Liver (tissue), 8 donors: ENCODE measurements at regions not wholly inside any gene's neighbourhood (a gene's known extent, or its start where the extent isn't known, plus 50 kb on each side); places are given as distances from the start of the nearest gene placed in this dataset.

Experiments
- DNase-seq: peaks from one replicate; pipeline ENCODE4 v3.0.0-alpha.2; 2017; ENCODE audit warnings: low spot score
- H3K27ac ChIP-seq, 2 donors: one replicate each; pipeline ENCODE4 v1.7.0; 2013; ENCODE audit warnings: inconsistent platforms in 2 of 2, low read length in 2 of 2, control low read depth in 1 of 2, low read depth in 1 of 2, mild to moderate bottlenecking in 1 of 2
- H3K27me3 ChIP-seq, 4 donors: one replicate each; pipeline versions ENCODE4 v1.6.1 to v1.7.0; 2013; ENCODE audit warnings: low read length in 3 of 4, inconsistent platforms in 1 of 4, mild to moderate bottlenecking in 1 of 4, moderate library complexity in 1 of 4; ENCODE audit not compliant: control insufficient read depth in 4 of 4, insufficient read depth in 4 of 4
- H3K36me3 ChIP-seq, 4 donors: one replicate each; pipeline versions ENCODE4 v1.6.1 to v1.7.0; 2013; ENCODE audit warnings: low read length in 3 of 4, mild to moderate bottlenecking in 3 of 4, low read depth in 1 of 4, moderate library complexity in 1 of 4; ENCODE audit not compliant: control insufficient read depth in 4 of 4, insufficient read depth in 3 of 4
- H3K4me1 ChIP-seq, 4 donors: one replicate each; pipeline versions ENCODE4 v1.6.1 to v1.7.0; 2013; ENCODE audit warnings: low read length in 3 of 4, mild to moderate bottlenecking in 3 of 4, moderate library complexity in 1 of 4; ENCODE audit not compliant: control insufficient read depth in 4 of 4, insufficient read depth in 4 of 4
- H3K4me3 ChIP-seq, 3 donors: one replicate each; pipeline versions ENCODE4 v1.6.1 to v1.7.0; 2013; ENCODE audit warnings: low read length in 3 of 3, control low read depth in 1 of 3, low read depth in 1 of 3, mild to moderate bottlenecking in 1 of 3
- H3K9ac ChIP-seq, 2 donors: one replicate each; pipeline ENCODE4 v1.7.0; 2013; ENCODE audit warnings: low read length in 2 of 2, mild to moderate bottlenecking in 2 of 2, moderate library complexity in 2 of 2, control low read depth in 1 of 2, low read depth in 1 of 2
- H3K9me3 ChIP-seq, 4 donors: one replicate each; pipeline versions ENCODE4 v1.6.1 to v1.7.0; 2013; ENCODE audit warnings: low read length in 3 of 4; ENCODE audit not compliant: control insufficient read depth in 4 of 4
- FOXA1 ChIP-seq: IDR thresholded peaks from 2 replicates; pipeline ENCODE4 v1.6.1; 2016; ENCODE audit warnings: antibody characterized with exemption
- FOXA2 ChIP-seq: IDR thresholded peaks from 2 replicates; pipeline ENCODE4 v1.6.1; 2016; ENCODE audit warnings: antibody characterized with exemption
- HNF4A ChIP-seq, 2 donors: conservative IDR thresholded peaks; 2 replicates each; pipeline ENCODE4 v1.6.1; 2016; ENCODE audit warnings: antibody characterized with exemption in 2 of 2, mild to moderate bottlenecking in 2 of 2
- HNF4G ChIP-seq: IDR thresholded peaks from 2 replicates; pipeline ENCODE4 v1.6.1; 2016; ENCODE audit warnings: antibody characterized with exemption
- JUND ChIP-seq, 2 donors: IDR thresholded peaks; 2 replicates each; pipeline ENCODE4 v1.6.1; 2016; ENCODE audit warnings: antibody characterized with exemption in 2 of 2
- NR2F2 ChIP-seq: IDR thresholded peaks from 2 replicates; pipeline ENCODE4 v1.6.1; 2016; ENCODE audit warnings: antibody characterized with exemption
- RAD21 ChIP-seq, 2 donors: IDR thresholded peaks; 2 replicates each; pipeline ENCODE4 v1.6.1; 2016; ENCODE audit warnings: antibody characterized with exemption in 2 of 2, mild to moderate bottlenecking in 2 of 2
- RXRA ChIP-seq, 2 donors: IDR thresholded peaks; 2 replicates each; pipeline ENCODE4 v1.6.1; 2017 to 2018; ENCODE audit warnings: antibody characterized with exemption in 2 of 2, mild to moderate bottlenecking in 1 of 2
- SP1 ChIP-seq: IDR thresholded peaks from 2 replicates; pipeline ENCODE4 v1.6.1; 2018; ENCODE audit warnings: antibody characterized with exemption, mild to moderate bottlenecking
- YY1 ChIP-seq: IDR thresholded peaks from 2 replicates; pipeline ENCODE4 v1.6.1; 2016; ENCODE audit warnings: antibody characterized with exemption, mild to moderate bottlenecking
- WGBS: extraction: QIAGEN DNeasy Blood & Tissue Kit; methylation state at CpG from one replicate; pipeline ENCODE4 v1.1.7; 2013; 5-methylcytosine and 5-hydroxymethylcytosine counted together
- TF ChIP-seq, protein P1 (sequence below): fragments of 150-350 bp; IDR thresholded peaks from 2 replicates; pipeline ENCODE4 v1.5.1; 2017; ENCODE audit warnings: improper control_type of control experiment, low read depth, low read length; ENCODE audit not compliant: missing input control
- TF ChIP-seq, protein P2 (sequence below): IDR thresholded peaks from 2 replicates; pipeline ENCODE4 v1.6.1; 2016; ENCODE audit warnings: antibody characterized with exemption
- TF ChIP-seq, protein P3 (sequence below): IDR thresholded peaks from 2 replicates; pipeline ENCODE4 v1.6.1; 2016; ENCODE audit warnings: antibody characterized with exemption
- donor health status: healthy.
- donor health status: healthy.
- donor health status: healthy.
- donor health status: healthy.
- donor health status: healthy.

DNA sequence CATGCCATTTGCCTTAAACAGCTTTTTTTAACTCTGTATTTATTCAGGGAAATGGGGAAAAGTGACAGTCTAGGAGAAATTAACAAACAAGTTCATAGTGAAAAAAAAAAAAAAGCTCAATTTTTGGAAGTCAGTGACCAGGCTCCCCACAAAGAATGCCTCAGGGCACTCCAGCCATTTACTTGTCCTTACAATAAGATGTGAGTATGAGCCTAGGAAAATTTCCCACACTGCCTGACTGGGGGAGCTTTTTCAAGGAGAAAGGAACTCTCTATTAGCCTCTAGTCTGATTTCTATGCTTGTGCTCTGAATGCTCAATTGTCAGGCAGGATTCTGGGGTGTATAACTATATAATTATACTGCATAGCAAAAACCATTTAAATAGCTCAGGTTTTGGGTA is 74.9 kb upstream of the NRBF2 start:
- no peaks in the 10 kb centered on the region for H3K4me1 ChIP-seq
- no peak overlapping the region for H3K27ac ChIP-seq
- H3K9ac ChIP-seq, result no peak overlapping the region
- TF ChIP-seq SP1 (no peak), FOXA1 (no peak), NR2F2 (no peak), JUND (IDR thresholded peaks at IDR 0.05) (no peak), HNF4A (conservative IDR thresholded peaks at IDR 0.05) (no peak), RAD21 (IDR thresholded peaks at IDR 0.05) (no peak), FOXA2 (no peak)
- TF ChIP-seq, protein P1, sequence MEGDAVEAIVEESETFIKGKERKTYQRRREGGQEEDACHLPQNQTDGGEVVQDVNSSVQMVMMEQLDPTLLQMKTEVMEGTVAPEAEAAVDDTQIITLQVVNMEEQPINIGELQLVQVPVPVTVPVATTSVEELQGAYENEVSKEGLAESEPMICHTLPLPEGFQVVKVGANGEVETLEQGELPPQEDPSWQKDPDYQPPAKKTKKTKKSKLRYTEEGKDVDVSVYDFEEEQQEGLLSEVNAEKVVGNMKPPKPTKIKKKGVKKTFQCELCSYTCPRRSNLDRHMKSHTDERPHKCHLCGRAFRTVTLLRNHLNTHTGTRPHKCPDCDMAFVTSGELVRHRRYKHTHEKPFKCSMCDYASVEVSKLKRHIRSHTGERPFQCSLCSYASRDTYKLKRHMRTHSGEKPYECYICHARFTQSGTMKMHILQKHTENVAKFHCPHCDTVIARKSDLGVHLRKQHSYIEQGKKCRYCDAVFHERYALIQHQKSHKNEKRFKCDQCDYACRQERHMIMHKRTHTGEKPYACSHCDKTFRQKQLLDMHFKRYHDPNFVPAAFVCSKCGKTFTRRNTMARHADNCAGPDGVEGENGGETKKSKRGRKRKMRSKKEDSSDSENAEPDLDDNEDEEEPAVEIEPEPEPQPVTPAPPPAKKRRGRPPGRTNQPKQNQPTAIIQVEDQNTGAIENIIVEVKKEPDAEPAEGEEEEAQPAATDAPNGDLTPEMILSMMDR, result no peak
- TF ChIP-seq, protein P2, sequence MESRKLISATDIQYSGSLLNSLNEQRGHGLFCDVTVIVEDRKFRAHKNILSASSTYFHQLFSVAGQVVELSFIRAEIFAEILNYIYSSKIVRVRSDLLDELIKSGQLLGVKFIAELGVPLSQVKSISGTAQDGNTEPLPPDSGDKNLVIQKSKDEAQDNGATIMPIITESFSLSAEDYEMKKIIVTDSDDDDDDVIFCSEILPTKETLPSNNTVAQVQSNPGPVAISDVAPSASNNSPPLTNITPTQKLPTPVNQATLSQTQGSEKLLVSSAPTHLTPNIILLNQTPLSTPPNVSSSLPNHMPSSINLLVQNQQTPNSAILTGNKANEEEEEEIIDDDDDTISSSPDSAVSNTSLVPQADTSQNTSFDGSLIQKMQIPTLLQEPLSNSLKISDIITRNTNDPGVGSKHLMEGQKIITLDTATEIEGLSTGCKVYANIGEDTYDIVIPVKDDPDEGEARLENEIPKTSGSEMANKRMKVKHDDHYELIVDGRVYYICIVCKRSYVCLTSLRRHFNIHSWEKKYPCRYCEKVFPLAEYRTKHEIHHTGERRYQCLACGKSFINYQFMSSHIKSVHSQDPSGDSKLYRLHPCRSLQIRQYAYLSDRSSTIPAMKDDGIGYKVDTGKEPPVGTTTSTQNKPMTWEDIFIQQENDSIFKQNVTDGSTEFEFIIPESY, result no peak
- TF ChIP-seq, protein P3, sequence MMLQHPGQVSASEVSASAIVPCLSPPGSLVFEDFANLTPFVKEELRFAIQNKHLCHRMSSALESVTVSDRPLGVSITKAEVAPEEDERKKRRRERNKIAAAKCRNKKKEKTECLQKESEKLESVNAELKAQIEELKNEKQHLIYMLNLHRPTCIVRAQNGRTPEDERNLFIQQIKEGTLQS, result no peak
- no peak overlapping the region for H3K4me3 ChIP-seq
- no peaks in the 10 kb centered on the region for H3K27me3 ChIP-seq
- no peak for DNase-seq
- no peaks in the 10 kb centered on the region for H3K9me3 ChIP-seq
- no peaks in the 10 kb centered on the region for H3K36me3 ChIP-seq

DNA sequence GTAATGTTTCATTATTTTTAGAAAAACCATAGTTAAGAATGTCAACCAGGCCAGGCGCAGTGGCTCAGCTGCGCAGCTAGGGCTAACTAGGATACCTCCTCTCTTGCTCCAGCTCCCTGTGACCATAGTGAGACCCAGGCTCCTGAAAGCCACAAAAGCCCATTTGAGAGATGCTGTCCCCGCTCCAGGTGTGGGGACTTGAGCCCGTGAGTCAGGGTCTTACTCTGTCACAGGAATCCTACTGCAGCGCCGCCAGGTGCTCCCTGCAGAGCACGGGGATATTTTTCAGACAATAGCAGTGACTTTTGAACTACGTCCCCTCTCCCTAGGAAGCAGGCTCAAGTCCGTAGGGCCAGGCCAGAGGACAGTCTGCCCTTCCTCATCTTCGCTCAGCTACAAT is 75.6 kb upstream of the NRBF2 start:
- H3K4me3 ChIP-seq, result no peak overlapping the region
- no peak for TF ChIP-seq YY1
- TF ChIP-seq RAD21 (IDR thresholded peaks at IDR 0.05), result no peak
- no peak overlapping the region for H3K9ac ChIP-seq
- H3K36me3 ChIP-seq, result no peaks in the 10 kb centered on the region
- no peak for DNase-seq
- H3K9me3 ChIP-seq, result no peaks in the 10 kb centered on the region
- no peaks in the 10 kb centered on the region for H3K4me1 ChIP-seq
- no peak overlapping the region for H3K27ac ChIP-seq
- no peaks in the 10 kb centered on the region for H3K27me3 ChIP-seq
- 80% methylated on average over 10 of the region's 10 CpGs for WGBS

DNA sequence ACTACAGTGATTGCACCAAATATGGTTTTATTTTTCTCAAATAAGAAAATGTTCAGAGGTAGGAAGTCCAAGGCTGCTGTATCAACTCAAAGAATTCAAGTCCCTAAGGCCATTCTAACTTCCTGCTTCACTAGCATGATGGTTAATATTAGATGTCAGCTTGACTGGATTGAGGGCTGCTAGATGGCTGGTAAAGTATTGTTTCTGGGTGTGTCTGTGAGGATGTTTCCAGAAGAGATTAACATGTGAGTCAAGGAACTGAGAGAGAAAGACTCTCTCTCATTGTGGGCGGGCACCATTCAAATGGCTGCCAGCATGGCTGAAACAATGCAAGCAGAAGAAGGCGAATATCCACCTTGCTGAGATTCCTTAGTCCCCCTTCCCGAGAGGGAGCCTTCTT is 77.4 kb upstream of the NRBF2 start:
- Histone ChIP-seq H3K4me1 (no peaks in the 10 kb centered on the region), H3K4me3 (no peak overlapping the region), H3K9me3 (no peaks in the 10 kb centered on the region), H3K36me3 (no peaks in the 10 kb centered on the region), H3K9ac (no peak overlapping the region), H3K27ac (no peak overlapping the region), H3K27me3 (no peaks in the 10 kb centered on the region)
- no peak for TF ChIP-seq RXRA (IDR thresholded peaks at IDR 0.05)
- TF ChIP-seq, protein P3, result no peak
- no peak for TF ChIP-seq HNF4G
- 79% methylated on average over 3 of the region's 3 CpGs for WGBS
- no peak for DNase-seq
